IMR-90 (cell line): ENCODE measurements at regions not wholly inside any gene's neighbourhood (a gene's known extent, or its start where the extent isn't known, plus 50 kb on each side); places are given as distances from the start of the nearest gene placed in this dataset.

Experiments used
- ATAC-seq: fragments of 200-7000 bp; cut with Tn5 transposase; 2 replicates; pipeline ENCODE4 v1.9.1; 2020; ENCODE audit warnings: low read depth, mild to moderate bottlenecking, moderate library complexity
- BruUV-seq: library from RNA; stranded (reverse); fragments of 400-500 nt; replicated peaks from 2 replicates; lab custom pipeline; 2021; lab: Mats Ljungman, UMichigan
- CTCF ChIA-PET: fragments of 300-600 bp; formaldehyde crosslinking; extraction: SDS; loops from one replicate; lab custom pipeline; 2021; ENCODE audit warnings: antibody characterized with exemption; lab: Yijun Ruan, JAX
- POLR2A ChIA-PET: fragments of 300-600 bp; sonication (Branson Sonifier 250); formaldehyde crosslinking; loops from one replicate; lab custom pipeline; 2022; ENCODE audit warnings: antibody characterized with exemption; ENCODE audit not compliant: unreplicated experiment; lab: Charles Lee
- DNase-seq: peaks from one replicate; pipeline ENCODE4 v3.0.0; 2013
- H2AFZ ChIP-seq: replicated peaks from 2 replicates; pipeline ENCODE3; 2013; ENCODE audit warnings: low read length, mild to moderate bottlenecking; ENCODE audit not compliant: poor library complexity
- H2AK5ac ChIP-seq: 2 replicates; pipeline ENCODE4 v1.6.1; 2013; ENCODE audit warnings: low read depth, low read length, inconsistent platforms
- H2AK9ac ChIP-seq: replicated peaks from 2 replicates; pipeline ENCODE3; 2013; ENCODE audit warnings: mild to moderate bottlenecking, low read depth, low read length, moderate library complexity; ENCODE audit not compliant: poor library complexity
- H2BK120ac ChIP-seq: 2 replicates; pipeline ENCODE4 v1.6.1; 2013; ENCODE audit warnings: low read depth, low read length, inconsistent platforms
- H2BK15ac ChIP-seq: 3 replicates; pipeline ENCODE4 v1.6.1; 2013; ENCODE audit warnings: low read depth, low read length, inconsistent platforms
- H2BK20ac ChIP-seq: 2 replicates; pipeline ENCODE4 v1.6.1; 2013; ENCODE audit warnings: low read depth, mild to moderate bottlenecking, inconsistent platforms, low read length, moderate library complexity
- H2BK5ac ChIP-seq: 2 replicates; pipeline ENCODE4 v1.6.1; 2013; ENCODE audit warnings: mild to moderate bottlenecking, low read depth, low read length, inconsistent platforms; ENCODE audit not compliant: poor library complexity, severe bottlenecking
- H3K14ac ChIP-seq: replicated peaks from 2 replicates; pipeline ENCODE4 v1.6.1; 2013; ENCODE audit warnings: low read depth, low read length, inconsistent platforms
- H3K18ac ChIP-seq: 2 replicates; pipeline ENCODE4 v1.6.1; 2013; ENCODE audit warnings: low read depth, low read length, control low read depth
- H3K23ac ChIP-seq: 2 replicates; pipeline ENCODE4 v1.6.1; 2013; ENCODE audit warnings: low read depth, low read length, inconsistent platforms
- H3K27ac ChIP-seq: 2 replicates; pipeline ENCODE4 v1.5.1; 2013; ENCODE audit warnings: mild to moderate bottlenecking, control low read depth, low read length; ENCODE audit not compliant: insufficient read depth
- H3K27me3 ChIP-seq: 2 replicates; pipeline ENCODE4 v1.6.1; 2013; ENCODE audit warnings: low read length; ENCODE audit not compliant: control insufficient read depth, insufficient read depth
- H3K36me3 ChIP-seq: 2 replicates; pipeline ENCODE4 v1.6.1; 2013; ENCODE audit warnings: low read length, mixed read lengths; ENCODE audit not compliant: control insufficient read depth, insufficient read depth
- H3K4ac ChIP-seq: 2 replicates; pipeline ENCODE4 v1.6.1; 2013; ENCODE audit warnings: low read depth, low read length, inconsistent platforms
- H3K4me1 ChIP-seq: 2 replicates; pipeline ENCODE4 v1.6.1; 2013; ENCODE audit warnings: low read length, mixed read lengths; ENCODE audit not compliant: control insufficient read depth, insufficient read depth
- H3K4me2 ChIP-seq: 2 replicates; pipeline ENCODE4 v1.6.1; 2013; ENCODE audit warnings: low read depth, mild to moderate bottlenecking, control low read depth, low read length, moderate library complexity
- H3K4me3 ChIP-seq: 2 replicates; pipeline ENCODE4 v1.5.1; 2013; ENCODE audit warnings: low read depth, mild to moderate bottlenecking, control low read depth, low read length, moderate library complexity; ENCODE audit not compliant: insufficient read depth
- H3K56ac ChIP-seq: 2 replicates; pipeline ENCODE4 v1.6.1; 2013; ENCODE audit warnings: low read length, inconsistent platforms; ENCODE audit not compliant: insufficient read depth; ENCODE audit errors: extremely low read depth
- H3K79me1 ChIP-seq, 2 experiments: 2 replicates each; pipeline ENCODE4 v1.6.1; 2013; ENCODE audit warnings: low read length in 2 of 2, inconsistent platforms in 1 of 2, low read depth in 1 of 2
- H3K9ac ChIP-seq: 2 replicates; pipeline ENCODE4 v1.6.1; 2013; ENCODE audit warnings: low read depth, low read length, control low read depth
- H3K9me1 ChIP-seq: 2 replicates; pipeline ENCODE4 v1.6.1; 2013; ENCODE audit warnings: low read length, inconsistent platforms; ENCODE audit not compliant: insufficient read depth
- H3K9me3 ChIP-seq: 2 replicates; pipeline ENCODE4 v1.6.1; 2013; ENCODE audit warnings: low read length; ENCODE audit not compliant: control insufficient read depth, insufficient read depth
- H4K20me1 ChIP-seq: 2 replicates; pipeline ENCODE4 v1.6.1; 2013; ENCODE audit warnings: low read length, inconsistent platforms; ENCODE audit not compliant: insufficient read depth
- H4K5ac ChIP-seq: 2 replicates; pipeline ENCODE4 v1.6.1; 2013; ENCODE audit warnings: mild to moderate bottlenecking, low read depth, low read length, control low read depth
- H4K8ac ChIP-seq, 2 experiments: 2 replicates each; pipeline ENCODE4 v1.6.1; 2013; ENCODE audit warnings: low read depth in 2 of 2, low read length in 2 of 2, control low read depth in 1 of 2, inconsistent platforms in 1 of 2
- H4K91ac ChIP-seq: 2 replicates; pipeline ENCODE4 v1.6.1; 2013; ENCODE audit warnings: low read depth, low read length, inconsistent platforms; ENCODE audit not compliant: insufficient read depth
- BHLHE40 ChIP-seq: fragments of 150-350 bp; IDR thresholded peaks from 2 replicates; pipeline ENCODE4 v1.6.1; 2016; ENCODE audit warnings: mild to moderate bottlenecking, low read depth, low read length
- CEBPB ChIP-seq: IDR thresholded peaks from 2 replicates; pipeline ENCODE4 v1.6.1; 2012; ENCODE audit warnings: low read depth, low read length, improper control_type of control experiment
- CHD1 ChIP-seq: IDR thresholded peaks from 2 replicates; pipeline ENCODE4 v1.6.1; 2012; ENCODE audit warnings: low read depth, low read length, improper control_type of control experiment
- FOS ChIP-seq: fragments of 150-350 bp; IDR thresholded peaks from 2 replicates; pipeline ENCODE4 v1.6.1; 2016; ENCODE audit warnings: low read depth, low read length
- MAFK ChIP-seq: IDR thresholded peaks from 2 replicates; pipeline ENCODE4 v1.6.1; 2012; ENCODE audit warnings: low read depth, low read length, improper control_type of control experiment
- MAZ ChIP-seq: IDR thresholded peaks from 2 replicates; pipeline ENCODE4 v1.6.1; 2012; ENCODE audit warnings: low read depth, mild to moderate bottlenecking, low read length, improper control_type of control experiment, moderate library complexity, borderline replicate concordance
- MXI1 ChIP-seq: IDR thresholded peaks from 2 replicates; pipeline ENCODE4 v1.6.1; 2012; ENCODE audit warnings: low read depth, mild to moderate bottlenecking, low read length, moderate library complexity, borderline replicate concordance
- NFE2L2 ChIP-seq: fragments of 150-350 bp; IDR thresholded peaks from 2 replicates; pipeline ENCODE4 v1.6.1; 2016; ENCODE audit warnings: low read depth, mild to moderate bottlenecking, low read length
- POLR2A ChIP-seq: IDR thresholded peaks from 2 replicates; pipeline ENCODE4 v1.6.1; 2012; ENCODE audit warnings: mild to moderate bottlenecking, low read depth, low read length
- RAD21 ChIP-seq: IDR thresholded peaks from 2 replicates; pipeline ENCODE4 v1.6.1; 2012; ENCODE audit warnings: low read length, improper control_type of control experiment
- RCOR1 ChIP-seq: IDR thresholded peaks from 2 replicates; pipeline ENCODE4 v1.6.1; 2012; ENCODE audit warnings: mild to moderate bottlenecking, low read length, improper control_type of control experiment; ENCODE audit not compliant: insufficient replicate concordance
- RFX5 ChIP-seq: IDR thresholded peaks from 2 replicates; pipeline ENCODE4 v1.8.0; 2012; ENCODE audit warnings: low read depth, mild to moderate bottlenecking, low read length, moderate library complexity
- SMC3 ChIP-seq: fragments of 150-350 bp; IDR thresholded peaks from 2 replicates; pipeline ENCODE4 v1.6.1; 2016; ENCODE audit warnings: low read depth, mild to moderate bottlenecking, antibody characterized with exemption, low read length, moderate library complexity
- WGBS, 2 experiments: methylation state at CpG; one replicate each; pipeline versions ENCODE4 v1.1.5 to v1.1.7; 2013; ENCODE audit warnings: missing lambda C conversion rate in 2 of 2; ENCODE audit not compliant: insufficient read length in 1 of 2; ENCODE audit errors: extremely low coverage in 2 of 2; 5-methylcytosine and 5-hydroxymethylcytosine counted together
- dilution Hi-C: fragments of 300-500 bp; cut with HindIII; formaldehyde crosslinking; loops from one replicate; pipeline ENCODE4 v1.14.3; 2018; ENCODE audit warnings: low sequenced_read_pairs; ENCODE audit not compliant: unreplicated experiment
- in situ Hi-C: fragments of 300-500 bp; cut with MboI; formaldehyde crosslinking; loops from 3 replicates; pipeline ENCODE4 v1.14.3; 2019; ENCODE audit warnings: low sequenced_read_pairs, inconsistent platforms, mixed read lengths
- intact Hi-C: fragments of 100-400 bp; cut with micrococcal nuclease; formaldehyde crosslinking; loops from 2 replicates; pipeline ENCODE4 v1.10.0; 2022
- TF ChIP-seq, protein P1 (sequence below): conservative IDR thresholded peaks from 2 replicates; pipeline ENCODE4 v1.5.1; 2012; ENCODE audit warnings: mild to moderate bottlenecking, low read depth, low read length, improper control_type of control experiment
- TF ChIP-seq, protein P2 (sequence below): fragments of 150-350 bp; IDR thresholded peaks from 2 replicates; pipeline ENCODE4 v1.6.1; 2017; ENCODE audit warnings: mild to moderate bottlenecking, antibody characterized with exemption, low read length, low read depth
- TF ChIP-seq, protein P3 (sequence below): fragments of 150-350 bp; IDR thresholded peaks from 2 replicates; pipeline ENCODE4 v1.6.1; 2016; ENCODE audit warnings: low read depth, mild to moderate bottlenecking, low read length, moderate library complexity, borderline replicate concordance

DNA sequence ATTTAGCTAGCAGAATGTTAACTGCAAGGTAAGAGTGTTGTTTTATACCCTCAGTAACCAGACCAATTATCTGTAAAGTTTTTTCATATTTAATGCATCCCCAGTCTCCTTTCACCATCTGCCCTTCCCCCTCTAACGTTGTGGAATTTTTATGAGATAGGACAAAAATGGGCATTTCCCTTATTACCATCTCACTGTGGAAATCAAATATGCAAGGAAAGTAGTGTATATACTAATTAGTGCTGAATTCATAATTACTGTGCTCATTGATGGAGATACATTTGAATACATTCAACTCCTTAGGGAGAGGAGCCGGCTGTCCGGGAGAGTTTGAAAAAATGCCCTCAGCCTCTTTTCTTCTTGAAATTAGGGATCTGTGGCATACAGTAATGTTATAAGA lies 423.4 kb upstream of the MGMT start:
- DNase-seq, result no peak
- TF ChIP-seq RFX5, result no peak
- TF ChIP-seq RCOR1, result no peak
- no peak for TF ChIP-seq RAD21
- no peak for TF ChIP-seq MAFK
- no peak for TF ChIP-seq MAZ
- no peak for TF ChIP-seq FOS
- TF ChIP-seq MXI1, result no peak
- TF ChIP-seq CHD1, result no peak
- TF ChIP-seq CEBPB, result no peak
- no peak for TF ChIP-seq NFE2L2
- TF ChIP-seq BHLHE40, result no peak
- TF ChIP-seq, protein P1, sequence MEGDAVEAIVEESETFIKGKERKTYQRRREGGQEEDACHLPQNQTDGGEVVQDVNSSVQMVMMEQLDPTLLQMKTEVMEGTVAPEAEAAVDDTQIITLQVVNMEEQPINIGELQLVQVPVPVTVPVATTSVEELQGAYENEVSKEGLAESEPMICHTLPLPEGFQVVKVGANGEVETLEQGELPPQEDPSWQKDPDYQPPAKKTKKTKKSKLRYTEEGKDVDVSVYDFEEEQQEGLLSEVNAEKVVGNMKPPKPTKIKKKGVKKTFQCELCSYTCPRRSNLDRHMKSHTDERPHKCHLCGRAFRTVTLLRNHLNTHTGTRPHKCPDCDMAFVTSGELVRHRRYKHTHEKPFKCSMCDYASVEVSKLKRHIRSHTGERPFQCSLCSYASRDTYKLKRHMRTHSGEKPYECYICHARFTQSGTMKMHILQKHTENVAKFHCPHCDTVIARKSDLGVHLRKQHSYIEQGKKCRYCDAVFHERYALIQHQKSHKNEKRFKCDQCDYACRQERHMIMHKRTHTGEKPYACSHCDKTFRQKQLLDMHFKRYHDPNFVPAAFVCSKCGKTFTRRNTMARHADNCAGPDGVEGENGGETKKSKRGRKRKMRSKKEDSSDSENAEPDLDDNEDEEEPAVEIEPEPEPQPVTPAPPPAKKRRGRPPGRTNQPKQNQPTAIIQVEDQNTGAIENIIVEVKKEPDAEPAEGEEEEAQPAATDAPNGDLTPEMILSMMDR, result no peak
- TF ChIP-seq POLR2A, result no peak
- TF ChIP-seq, protein P2, sequence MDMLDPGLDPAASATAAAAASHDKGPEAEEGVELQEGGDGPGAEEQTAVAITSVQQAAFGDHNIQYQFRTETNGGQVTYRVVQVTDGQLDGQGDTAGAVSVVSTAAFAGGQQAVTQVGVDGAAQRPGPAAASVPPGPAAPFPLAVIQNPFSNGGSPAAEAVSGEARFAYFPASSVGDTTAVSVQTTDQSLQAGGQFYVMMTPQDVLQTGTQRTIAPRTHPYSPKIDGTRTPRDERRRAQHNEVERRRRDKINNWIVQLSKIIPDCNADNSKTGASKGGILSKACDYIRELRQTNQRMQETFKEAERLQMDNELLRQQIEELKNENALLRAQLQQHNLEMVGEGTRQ, result no peak
- TF ChIP-seq SMC3, result no peak
- TF ChIP-seq, protein P3, sequence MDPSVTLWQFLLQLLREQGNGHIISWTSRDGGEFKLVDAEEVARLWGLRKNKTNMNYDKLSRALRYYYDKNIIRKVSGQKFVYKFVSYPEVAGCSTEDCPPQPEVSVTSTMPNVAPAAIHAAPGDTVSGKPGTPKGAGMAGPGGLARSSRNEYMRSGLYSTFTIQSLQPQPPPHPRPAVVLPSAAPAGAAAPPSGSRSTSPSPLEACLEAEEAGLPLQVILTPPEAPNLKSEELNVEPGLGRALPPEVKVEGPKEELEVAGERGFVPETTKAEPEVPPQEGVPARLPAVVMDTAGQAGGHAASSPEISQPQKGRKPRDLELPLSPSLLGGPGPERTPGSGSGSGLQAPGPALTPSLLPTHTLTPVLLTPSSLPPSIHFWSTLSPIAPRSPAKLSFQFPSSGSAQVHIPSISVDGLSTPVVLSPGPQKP, result no peak

More for the DNA sequence above, 423.4 kb upstream of the MGMT start:
- Histone ChIP-seq H4K5ac (no peak overlapping the region), H3K14ac (no peak overlapping the region), H3K9ac (no peak overlapping the region), H4K91ac (no peak overlapping the region), H2BK5ac (no peak overlapping the region), H2AK9ac (no peak overlapping the region), H3K27me3 (no peaks in the 10 kb centered on the region), H2BK15ac (no peak overlapping the region), H2AFZ (no peak overlapping the region), H3K18ac (no peak overlapping the region), H3K9me3 (peaks cover 14% of the 10 kb centered on the region), H3K9me1 (no peaks in the 10 kb centered on the region), H3K4ac (no peak overlapping the region), H3K27ac (no peak overlapping the region), H3K4me2 (no peak overlapping the region), H3K4me1 (no peaks in the 10 kb centered on the region), H2AK5ac (no peak overlapping the region), H4K20me1 (no peaks in the 10 kb centered on the region), H3K36me3 (no peaks in the 10 kb centered on the region), H2BK20ac (no peak overlapping the region), H3K56ac (no peak overlapping the region), H3K4me3 (no peak overlapping the region), H2BK120ac (no peak overlapping the region), H3K23ac (no peak overlapping the region), H4K8ac (no peak overlapping the region), H3K79me1 (no peaks in the 10 kb centered on the region)
- no TSS peak for BruUV-seq
- ATAC-seq, result no peak
- intact Hi-C loops (loop anchor here (5.0 kb wide), 1 partner anchor 54 kb away; no protein-coding TSS in a partner anchor), dilution Hi-C loops (no loop called here), in situ Hi-C loops (no loop called here)
- no CpG with 5 or more reads among the region's 3 CpGs for WGBS, 2 experiments
- CTCF ChIA-PET, result no interaction called here
- POLR2A ChIA-PET, result no interaction called here
